Body of pancreas (tissue), 4 donors: ENCODE measurements at regions not wholly inside any gene's neighbourhood (a gene's known extent, or its start where the extent isn't known, plus 50 kb on each side); places are given as distances from the start of the nearest gene placed in this dataset.

Experiments used
- POLR2A ChIP-seq, 3 donors: fragments of 450-650 bp; IDR thresholded peaks; one replicate each; pipeline ENCODE4 v1.6.1; 2016; ENCODE audit warnings: antibody characterized with exemption in 3 of 3, mild to moderate bottlenecking in 2 of 3
- TF ChIP-seq, protein P1 (sequence below), 7 experiments: fragments of 450-650 bp in 4 of 7; fragments of 200-600 bp in 3 of 7; sonication (generic) in 3 of 7; IDR thresholded peaks; one replicate each; pipeline ENCODE4 v1.5.1; 2016 to 2019; ENCODE audit warnings: antibody characterized with exemption in 7 of 7

DNA sequence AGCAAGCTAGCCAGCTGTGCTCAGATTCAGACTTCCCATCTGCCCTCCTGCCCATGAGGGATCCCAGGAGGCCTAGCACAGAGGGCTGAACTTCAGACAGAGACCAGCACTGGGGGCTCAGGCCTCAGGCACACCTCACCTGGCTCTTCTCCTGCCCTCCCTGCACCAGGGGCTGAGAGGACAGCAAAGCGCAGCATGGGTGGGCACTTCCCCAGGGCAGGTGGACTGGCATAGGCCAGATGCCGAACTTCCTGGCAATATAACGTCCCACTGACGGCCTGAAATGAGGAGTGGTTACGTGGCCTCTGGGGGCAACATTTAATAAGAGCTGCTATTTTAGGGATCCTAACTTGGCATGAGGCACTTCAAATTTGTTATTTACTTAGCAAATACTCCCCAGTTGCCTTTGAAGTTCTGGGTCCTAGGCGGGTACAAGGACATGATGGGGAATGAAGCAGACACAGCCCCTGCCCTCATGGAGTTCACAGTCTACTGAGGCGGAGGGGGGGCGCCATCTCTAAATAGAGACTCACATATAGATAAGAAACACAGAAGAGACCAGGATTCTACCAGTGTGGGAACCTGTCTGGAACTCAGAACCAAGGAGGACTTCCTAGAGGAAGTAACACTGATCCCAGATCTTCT, 101.8 kb upstream of the ZMIZ1 start:
- TF ChIP-seq, protein P1, sequence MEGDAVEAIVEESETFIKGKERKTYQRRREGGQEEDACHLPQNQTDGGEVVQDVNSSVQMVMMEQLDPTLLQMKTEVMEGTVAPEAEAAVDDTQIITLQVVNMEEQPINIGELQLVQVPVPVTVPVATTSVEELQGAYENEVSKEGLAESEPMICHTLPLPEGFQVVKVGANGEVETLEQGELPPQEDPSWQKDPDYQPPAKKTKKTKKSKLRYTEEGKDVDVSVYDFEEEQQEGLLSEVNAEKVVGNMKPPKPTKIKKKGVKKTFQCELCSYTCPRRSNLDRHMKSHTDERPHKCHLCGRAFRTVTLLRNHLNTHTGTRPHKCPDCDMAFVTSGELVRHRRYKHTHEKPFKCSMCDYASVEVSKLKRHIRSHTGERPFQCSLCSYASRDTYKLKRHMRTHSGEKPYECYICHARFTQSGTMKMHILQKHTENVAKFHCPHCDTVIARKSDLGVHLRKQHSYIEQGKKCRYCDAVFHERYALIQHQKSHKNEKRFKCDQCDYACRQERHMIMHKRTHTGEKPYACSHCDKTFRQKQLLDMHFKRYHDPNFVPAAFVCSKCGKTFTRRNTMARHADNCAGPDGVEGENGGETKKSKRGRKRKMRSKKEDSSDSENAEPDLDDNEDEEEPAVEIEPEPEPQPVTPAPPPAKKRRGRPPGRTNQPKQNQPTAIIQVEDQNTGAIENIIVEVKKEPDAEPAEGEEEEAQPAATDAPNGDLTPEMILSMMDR (IDR thresholded peaks at IDR 0.05), result no peak
- TF ChIP-seq POLR2A (IDR thresholded peaks at IDR 0.05), result no peak
